HCT116 (cell line): ENCODE measurements at regions not wholly inside any gene's neighbourhood (a gene's known extent, or its start where the extent isn't known, plus 50 kb on each side); places are given as distances from the start of the nearest gene placed in this dataset.

Source experiments
- ATAC-seq: fragments of 200-7000 bp; cut with Tn5 transposase; 2 replicates; pipeline ENCODE4 v1.9.1; 2020; ENCODE audit warnings: mild to moderate bottlenecking, moderate library complexity
- BruUV-seq: library from RNA; stranded (reverse); fragments of 400-500 nt; replicated peaks from 2 replicates; lab custom pipeline; 2021; lab: Mats Ljungman, UMichigan
- CTCF ChIA-PET: fragments of 300-600 bp; sonication (Branson Sonifier 250); formaldehyde crosslinking; loops from one replicate; lab custom pipeline; 2021; ENCODE audit warnings: antibody characterized with exemption; lab: Charles Lee
- POLR2A ChIA-PET: fragments of 300-600, 350-600 bp; sonication (Branson Sonifier 250); formaldehyde crosslinking; loops from one replicate; lab custom pipeline; 2021; ENCODE audit warnings: antibody characterized with exemption; lab: Charles Lee
- RAD21 ChIA-PET, 2 experiments: fragments of 300-600 bp; sonication (Branson Sonifier 250); formaldehyde crosslinking; loops; one replicate each; lab custom pipeline; 2023; ENCODE audit warnings: low total read pairs in 2 of 2; ENCODE audit not compliant: uncharacterized antibody in 2 of 2, unreplicated experiment in 2 of 2, low non-redundant PET in 1 of 2; lab: Charles Lee
- DNase-seq: peaks from one replicate; pipeline ENCODE4 v3.0.0-alpha.2; 2010; ENCODE audit warnings: low read depth, low spot score
- H2AFZ ChIP-seq: fragments of 200-600 bp; shearing (Covaris generic), sonication (generic); 2 replicates; pipeline ENCODE4 v1.6.1; 2017; ENCODE audit warnings: low read depth, mixed run types, mixed read lengths, antibody characterized with exemption, low read length; ENCODE audit not compliant: poor library complexity, severe bottlenecking
- H3K27ac ChIP-seq: 2 replicates; pipeline ENCODE4 v1.5.1; 2012; ENCODE audit warnings: low read depth, low read length
- H3K27me3 ChIP-seq: fragments of 200-600 bp; sonication (generic); 2 replicates; pipeline ENCODE4 v1.6.1; 2016; ENCODE audit warnings: mixed run types, low read length, mixed read lengths; ENCODE audit not compliant: insufficient read depth
- H3K36me3 ChIP-seq, 2 experiments: fragments of 200-500 bp in 1 of 2; fragments of 200-600 bp in 1 of 2; sonication (Bioruptor generic) in 1 of 2; sonication (generic) in 1 of 2; 2 replicates each; pipeline versions ENCODE4 v1.5.1 to v1.6.1; 2014 to 2016; ENCODE audit warnings: low read length in 2 of 2, inconsistent platforms in 1 of 2, mixed read lengths in 1 of 2, mixed run types in 1 of 2; ENCODE audit not compliant: insufficient read depth in 2 of 2, control insufficient read depth in 1 of 2
- H3K4me1 ChIP-seq, 2 experiments: fragments of 200-600 bp in 1 of 2; sonication (generic) in 1 of 2; 2 replicates each; pipeline versions ENCODE4 v1.5.1 to v1.6.1; 2012 to 2017; ENCODE audit warnings: low read length in 2 of 2, inconsistent platforms in 1 of 2, mild to moderate bottlenecking in 1 of 2, mixed read lengths in 1 of 2, mixed run types in 1 of 2, moderate library complexity in 1 of 2; ENCODE audit not compliant: insufficient read depth in 2 of 2, control insufficient read depth in 1 of 2
- H3K4me2 ChIP-seq: fragments of 200-600 bp; sonication (generic); 2 replicates; pipeline ENCODE4 v1.6.1; 2017; ENCODE audit warnings: mixed run types, low read length, mixed read lengths
- H3K4me3 ChIP-seq, 2 experiments: fragments of 200-600 bp in 1 of 2; sonication (generic) in 1 of 2; replicated peaks in 1 of 2; 2 replicates each; pipeline ENCODE4 v1.5.1; 2011 to 2016; ENCODE audit warnings: low read length in 2 of 2, control low read depth in 1 of 2, low read depth in 1 of 2, mild to moderate bottlenecking in 1 of 2, mixed read lengths in 1 of 2, mixed run types in 1 of 2
- H3K79me2 ChIP-seq: fragments of 200-600 bp; sonication (generic); 2 replicates; pipeline ENCODE4 v1.6.1; 2017; ENCODE audit warnings: mild to moderate bottlenecking, mixed run types, low read length, moderate library complexity, mixed read lengths; ENCODE audit not compliant: insufficient read depth
- H3K9ac ChIP-seq: fragments of 200-600 bp; sonication (generic); 2 replicates; pipeline ENCODE4 v1.6.1; 2016; ENCODE audit warnings: low read length, mixed read lengths
- H3K9me2 ChIP-seq: fragments of 200-600 bp; sonication (generic), shearing (Covaris generic); 2 replicates; pipeline ENCODE4 v1.6.1; 2017; ENCODE audit warnings: mixed run types, mild to moderate bottlenecking, moderate library complexity; ENCODE audit not compliant: insufficient read depth
- H3K9me3 ChIP-seq, 2 experiments: fragments of 200-500 bp in 1 of 2; fragments of 200-600 bp in 1 of 2; sonication (Bioruptor generic) in 1 of 2; sonication (generic) in 1 of 2; 2 replicates each; pipeline ENCODE4 v1.6.1; 2014 to 2017; ENCODE audit warnings: low read length in 2 of 2, mixed read lengths in 2 of 2, inconsistent platforms in 1 of 2, low read depth in 1 of 2, mild to moderate bottlenecking in 1 of 2, mixed run types in 1 of 2, moderate library complexity in 1 of 2; ENCODE audit not compliant: control insufficient read depth in 1 of 2, insufficient read depth in 1 of 2
- H4K20me1 ChIP-seq: fragments of 200-600 bp; sonication (generic), shearing (Covaris generic); 2 replicates; pipeline ENCODE4 v1.6.1; 2017; ENCODE audit warnings: mixed run types, mild to moderate bottlenecking, moderate library complexity; ENCODE audit not compliant: insufficient read depth
- CBX3 ChIP-seq: IDR thresholded peaks from 2 replicates; pipeline ENCODE4 v1.6.1; 2012; ENCODE audit warnings: low read depth
- CEBPB ChIP-seq: IDR thresholded peaks from 2 replicates; pipeline ENCODE4 v1.6.1; 2012; ENCODE audit warnings: low read depth
- EGR1 ChIP-seq: IDR thresholded peaks from 2 replicates; pipeline ENCODE4 v1.6.1; 2012; ENCODE audit warnings: low read depth
- ELF1 ChIP-seq: IDR thresholded peaks from 2 replicates; pipeline ENCODE4 v1.6.1; 2012; ENCODE audit warnings: low read depth, borderline replicate concordance
- EZH2phosphoT487 ChIP-seq: fragments of 200-600 bp; IDR thresholded peaks from 2 replicates; pipeline ENCODE4 v1.6.1; 2018; ENCODE audit warnings: antibody characterized with exemption, borderline replicate concordance
- FOSL1 ChIP-seq: IDR thresholded peaks from 2 replicates; pipeline ENCODE4 v1.6.1; 2012; ENCODE audit warnings: low read depth
- JUND ChIP-seq: IDR thresholded peaks from 2 replicates; pipeline ENCODE4 v1.6.1; 2012
- POLR2A ChIP-seq: IDR thresholded peaks from 2 replicates; pipeline ENCODE4 v1.7.0; 2011; ENCODE audit warnings: borderline replicate concordance; ENCODE audit not compliant: insufficient read depth, insufficient read length; ENCODE audit errors: extremely low read depth
- POLR2AphosphoS5 ChIP-seq: IDR thresholded peaks from 2 replicates; pipeline ENCODE4 v1.6.1; 2011; ENCODE audit warnings: mild to moderate bottlenecking, low read depth, low read length, moderate library complexity
- SIN3A ChIP-seq: IDR thresholded peaks from 2 replicates; pipeline ENCODE4 v1.6.1; 2012; ENCODE audit warnings: low read depth
- SP1 ChIP-seq: IDR thresholded peaks from 2 replicates; pipeline ENCODE4 v1.6.1; 2012; ENCODE audit warnings: low read depth
- SRF ChIP-seq: IDR thresholded peaks from 2 replicates; pipeline ENCODE4 v1.6.1; 2012; ENCODE audit warnings: low read depth
- TCF7L2 ChIP-seq: IDR thresholded peaks from 2 replicates; pipeline ENCODE4 v1.7.0; 2011; ENCODE audit warnings: borderline replicate concordance, inconsistent platforms; ENCODE audit not compliant: insufficient read depth, insufficient read length; ENCODE audit errors: extremely low read depth
- ZFX ChIP-seq: fragments of 450-650 bp; IDR thresholded peaks from 2 replicates; pipeline ENCODE4 v1.6.1; 2017
- ZNF274 ChIP-seq: fragments of 200-500 bp; sonication (Bioruptor generic); IDR thresholded peaks from 2 replicates; pipeline ENCODE4 v1.6.1; 2014; ENCODE audit warnings: mild to moderate bottlenecking, low read depth, low read length, inconsistent platforms
- intact Hi-C: fragments of 100-400 bp; cut with micrococcal nuclease; formaldehyde crosslinking; loops from 2 replicates; pipeline ENCODE4 v1.10.0; 2022
- TF ChIP-seq, protein P1 (sequence below): IDR thresholded peaks from 2 replicates; pipeline ENCODE4 v1.6.1; 2011; ENCODE audit warnings: mild to moderate bottlenecking, low read length, moderate library complexity; ENCODE audit not compliant: insufficient replicate concordance; ENCODE audit errors: extremely low read depth
- TF ChIP-seq, protein P2 (sequence below): IDR thresholded peaks from 2 replicates; pipeline ENCODE4 v1.6.1; 2012; ENCODE audit warnings: low read depth
- TF ChIP-seq, protein P3 (sequence below), 3 experiments: fragments of 200-600 bp in 1 of 3; sonication (generic) in 1 of 3; IDR thresholded peaks in 2 of 3; conservative IDR thresholded peaks in 1 of 3; 2 replicates each; pipeline ENCODE4 v1.5.1; 2012 to 2017; ENCODE audit warnings: low read depth in 2 of 3, low read length in 2 of 3, antibody characterized with exemption in 1 of 3, borderline replicate concordance in 1 of 3, control low read depth in 1 of 3, mild to moderate bottlenecking in 1 of 3, mixed read lengths in 1 of 3, mixed run types in 1 of 3, moderate library complexity in 1 of 3; ENCODE audit not compliant: insufficient read depth in 1 of 3
- TF ChIP-seq, protein P4 (sequence below): IDR thresholded peaks from 2 replicates; pipeline ENCODE4 v1.6.1; 2012

DNA sequence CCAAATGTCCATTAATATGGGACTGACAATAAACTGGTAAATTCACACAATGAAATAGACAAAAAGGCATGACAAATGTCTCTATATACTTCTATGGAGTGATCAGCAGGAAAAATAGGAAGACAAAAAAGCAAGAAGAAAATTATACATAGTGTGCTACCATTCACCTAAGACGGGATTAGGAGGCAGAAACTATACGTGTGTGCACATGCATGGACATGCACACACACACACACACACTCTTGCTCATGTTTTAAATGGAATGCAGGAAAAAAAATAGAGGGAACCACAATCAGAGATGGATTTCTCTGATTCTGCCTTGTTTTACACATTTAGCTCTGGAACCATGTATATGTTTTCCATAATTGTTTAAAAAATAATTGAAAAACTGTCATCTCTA, 119.0 kb downstream of the ZFAND4 start:
- no peaks in the 10 kb centered on the region for H3K36me3 ChIP-seq
- CTCF ChIA-PET: no interaction called here
- no peaks in the 10 kb centered on the region for H3K9me3 ChIP-seq
- POLR2A ChIA-PET: no interaction called here
- no peak overlapping the region for H3K4me2 ChIP-seq
- RAD21 ChIA-PET: no interaction called here
- BruUV-seq: no TSS peak
- no peaks in the 10 kb centered on the region for H3K4me1 ChIP-seq
- H3K9ac ChIP-seq: no peak overlapping the region
- no peak overlapping the region for H2AFZ ChIP-seq
- no peak overlapping the region for H3K27ac ChIP-seq
- intact Hi-C loops: no loop called here
- ATAC-seq: no peak
- H3K79me2 ChIP-seq: no peaks in the 10 kb centered on the region
- no peaks in the 10 kb centered on the region for H4K20me1 ChIP-seq
- H3K9me2 ChIP-seq: no peaks in the 10 kb centered on the region
- DNase-seq: no peak
- no peak for TF ChIP-seq CBX3
- no peak for TF ChIP-seq EGR1
- TF ChIP-seq SP1: no peak
- no peak for TF ChIP-seq ZFX
- TF ChIP-seq, protein P1, sequence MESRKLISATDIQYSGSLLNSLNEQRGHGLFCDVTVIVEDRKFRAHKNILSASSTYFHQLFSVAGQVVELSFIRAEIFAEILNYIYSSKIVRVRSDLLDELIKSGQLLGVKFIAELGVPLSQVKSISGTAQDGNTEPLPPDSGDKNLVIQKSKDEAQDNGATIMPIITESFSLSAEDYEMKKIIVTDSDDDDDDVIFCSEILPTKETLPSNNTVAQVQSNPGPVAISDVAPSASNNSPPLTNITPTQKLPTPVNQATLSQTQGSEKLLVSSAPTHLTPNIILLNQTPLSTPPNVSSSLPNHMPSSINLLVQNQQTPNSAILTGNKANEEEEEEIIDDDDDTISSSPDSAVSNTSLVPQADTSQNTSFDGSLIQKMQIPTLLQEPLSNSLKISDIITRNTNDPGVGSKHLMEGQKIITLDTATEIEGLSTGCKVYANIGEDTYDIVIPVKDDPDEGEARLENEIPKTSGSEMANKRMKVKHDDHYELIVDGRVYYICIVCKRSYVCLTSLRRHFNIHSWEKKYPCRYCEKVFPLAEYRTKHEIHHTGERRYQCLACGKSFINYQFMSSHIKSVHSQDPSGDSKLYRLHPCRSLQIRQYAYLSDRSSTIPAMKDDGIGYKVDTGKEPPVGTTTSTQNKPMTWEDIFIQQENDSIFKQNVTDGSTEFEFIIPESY: no peak
- no peak for TF ChIP-seq SRF
- TF ChIP-seq POLR2A: no peak
- TF ChIP-seq EZH2phosphoT487: no peak
- no peak for TF ChIP-seq FOSL1
- TF ChIP-seq, protein P2, sequence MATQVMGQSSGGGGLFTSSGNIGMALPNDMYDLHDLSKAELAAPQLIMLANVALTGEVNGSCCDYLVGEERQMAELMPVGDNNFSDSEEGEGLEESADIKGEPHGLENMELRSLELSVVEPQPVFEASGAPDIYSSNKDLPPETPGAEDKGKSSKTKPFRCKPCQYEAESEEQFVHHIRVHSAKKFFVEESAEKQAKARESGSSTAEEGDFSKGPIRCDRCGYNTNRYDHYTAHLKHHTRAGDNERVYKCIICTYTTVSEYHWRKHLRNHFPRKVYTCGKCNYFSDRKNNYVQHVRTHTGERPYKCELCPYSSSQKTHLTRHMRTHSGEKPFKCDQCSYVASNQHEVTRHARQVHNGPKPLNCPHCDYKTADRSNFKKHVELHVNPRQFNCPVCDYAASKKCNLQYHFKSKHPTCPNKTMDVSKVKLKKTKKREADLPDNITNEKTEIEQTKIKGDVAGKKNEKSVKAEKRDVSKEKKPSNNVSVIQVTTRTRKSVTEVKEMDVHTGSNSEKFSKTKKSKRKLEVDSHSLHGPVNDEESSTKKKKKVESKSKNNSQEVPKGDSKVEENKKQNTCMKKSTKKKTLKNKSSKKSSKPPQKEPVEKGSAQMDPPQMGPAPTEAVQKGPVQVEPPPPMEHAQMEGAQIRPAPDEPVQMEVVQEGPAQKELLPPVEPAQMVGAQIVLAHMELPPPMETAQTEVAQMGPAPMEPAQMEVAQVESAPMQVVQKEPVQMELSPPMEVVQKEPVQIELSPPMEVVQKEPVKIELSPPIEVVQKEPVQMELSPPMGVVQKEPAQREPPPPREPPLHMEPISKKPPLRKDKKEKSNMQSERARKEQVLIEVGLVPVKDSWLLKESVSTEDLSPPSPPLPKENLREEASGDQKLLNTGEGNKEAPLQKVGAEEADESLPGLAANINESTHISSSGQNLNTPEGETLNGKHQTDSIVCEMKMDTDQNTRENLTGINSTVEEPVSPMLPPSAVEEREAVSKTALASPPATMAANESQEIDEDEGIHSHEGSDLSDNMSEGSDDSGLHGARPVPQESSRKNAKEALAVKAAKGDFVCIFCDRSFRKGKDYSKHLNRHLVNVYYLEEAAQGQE: no peak
- TF ChIP-seq JUND: no peak
- TF ChIP-seq ZNF274: no peak
- TF ChIP-seq CEBPB: no peak
- TF ChIP-seq, protein P3, sequence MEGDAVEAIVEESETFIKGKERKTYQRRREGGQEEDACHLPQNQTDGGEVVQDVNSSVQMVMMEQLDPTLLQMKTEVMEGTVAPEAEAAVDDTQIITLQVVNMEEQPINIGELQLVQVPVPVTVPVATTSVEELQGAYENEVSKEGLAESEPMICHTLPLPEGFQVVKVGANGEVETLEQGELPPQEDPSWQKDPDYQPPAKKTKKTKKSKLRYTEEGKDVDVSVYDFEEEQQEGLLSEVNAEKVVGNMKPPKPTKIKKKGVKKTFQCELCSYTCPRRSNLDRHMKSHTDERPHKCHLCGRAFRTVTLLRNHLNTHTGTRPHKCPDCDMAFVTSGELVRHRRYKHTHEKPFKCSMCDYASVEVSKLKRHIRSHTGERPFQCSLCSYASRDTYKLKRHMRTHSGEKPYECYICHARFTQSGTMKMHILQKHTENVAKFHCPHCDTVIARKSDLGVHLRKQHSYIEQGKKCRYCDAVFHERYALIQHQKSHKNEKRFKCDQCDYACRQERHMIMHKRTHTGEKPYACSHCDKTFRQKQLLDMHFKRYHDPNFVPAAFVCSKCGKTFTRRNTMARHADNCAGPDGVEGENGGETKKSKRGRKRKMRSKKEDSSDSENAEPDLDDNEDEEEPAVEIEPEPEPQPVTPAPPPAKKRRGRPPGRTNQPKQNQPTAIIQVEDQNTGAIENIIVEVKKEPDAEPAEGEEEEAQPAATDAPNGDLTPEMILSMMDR (IDR thresholded peaks at IDR 0.05 in 2 of 3, conservative IDR thresholded peaks at IDR 0.05 in 1 of 3; ENCODE audit: borderline replicate concordance in 1 of 3, insufficient read depth in 1 of 3, low read depth in 2 of 3, low read length in 2 of 3): no peak
- TF ChIP-seq TCF7L2: no peak
- no peak for TF ChIP-seq POLR2AphosphoS5
- TF ChIP-seq, protein P4, sequence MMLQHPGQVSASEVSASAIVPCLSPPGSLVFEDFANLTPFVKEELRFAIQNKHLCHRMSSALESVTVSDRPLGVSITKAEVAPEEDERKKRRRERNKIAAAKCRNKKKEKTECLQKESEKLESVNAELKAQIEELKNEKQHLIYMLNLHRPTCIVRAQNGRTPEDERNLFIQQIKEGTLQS: no peak
- TF ChIP-seq ELF1: no peak
- TF ChIP-seq SIN3A: no peak
- no peaks in the 10 kb centered on the region for H3K27me3 ChIP-seq
- H3K4me3 ChIP-seq: no peak overlapping the region
